HUES48 (cell line): ENCODE measurements at regions not wholly inside any gene's neighbourhood (a gene's known extent, or its start where the extent isn't known, plus 50 kb on each side); places are given as distances from the start of the nearest gene placed in this dataset.
"Not testable (repeated sequence)": the region's sequence is repeated elsewhere in the genome, so short reads cannot be mapped to it uniquely, and the experiment has no call there.

Experiments used
- H3K27ac ChIP-seq: one replicate; pipeline ENCODE4 v1.7.0; 2013; ENCODE audit warnings: low read depth, low read length, inconsistent platforms
- H3K27me3 ChIP-seq: 2 replicates; pipeline ENCODE4 v1.6.1; 2013; ENCODE audit warnings: mild to moderate bottlenecking, low read length; ENCODE audit not compliant: control insufficient read depth, insufficient read depth
- H3K36me3 ChIP-seq: 2 replicates; pipeline ENCODE4 v1.6.1; 2013; ENCODE audit warnings: low read length; ENCODE audit not compliant: control insufficient read depth, insufficient read depth
- H3K4me1 ChIP-seq: 2 replicates; pipeline ENCODE4 v1.6.1; 2013; ENCODE audit warnings: mild to moderate bottlenecking, low read length; ENCODE audit not compliant: control insufficient read depth, insufficient read depth
- H3K4me3 ChIP-seq: 2 replicates; pipeline ENCODE4 v1.5.1; 2013; ENCODE audit warnings: mild to moderate bottlenecking, low read depth, low read length
- H3K9ac ChIP-seq: 2 replicates; pipeline ENCODE4 v1.6.1; 2013; ENCODE audit warnings: mild to moderate bottlenecking, low read depth, low read length, moderate library complexity
- H3K9me3 ChIP-seq: 2 replicates; pipeline ENCODE4 v1.6.1; 2013; ENCODE audit warnings: low read length; ENCODE audit not compliant: control insufficient read depth, insufficient read depth

DNA sequence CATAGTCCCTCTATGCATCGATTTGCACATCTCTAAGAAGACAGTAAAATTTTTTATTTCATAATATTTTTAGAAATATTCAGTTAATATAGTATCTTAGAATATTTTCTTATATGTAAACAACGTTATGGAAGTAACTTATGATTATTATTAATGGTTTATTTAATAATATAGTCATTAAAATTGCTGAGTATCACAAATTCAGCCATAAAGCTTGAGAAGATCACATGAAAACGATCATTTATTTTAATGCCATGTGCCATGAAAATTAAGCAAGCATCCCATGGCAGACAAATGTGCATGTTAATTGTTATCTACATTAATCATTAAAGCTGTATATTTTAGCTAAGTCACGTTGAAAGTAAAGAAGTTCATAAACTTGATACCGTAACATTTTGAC is 907.1 kb downstream of the KCNT2 start:
- Histone ChIP-seq H3K27ac (no peak overlapping the region), H3K36me3 (no peaks in the 10 kb centered on the region), H3K27me3 (no peaks in the 10 kb centered on the region), H3K9ac (no peak overlapping the region), H3K4me3 (no peak overlapping the region), H3K9me3 (no peaks in the 10 kb centered on the region), H3K4me1 (no peaks in the 10 kb centered on the region)

DNA sequence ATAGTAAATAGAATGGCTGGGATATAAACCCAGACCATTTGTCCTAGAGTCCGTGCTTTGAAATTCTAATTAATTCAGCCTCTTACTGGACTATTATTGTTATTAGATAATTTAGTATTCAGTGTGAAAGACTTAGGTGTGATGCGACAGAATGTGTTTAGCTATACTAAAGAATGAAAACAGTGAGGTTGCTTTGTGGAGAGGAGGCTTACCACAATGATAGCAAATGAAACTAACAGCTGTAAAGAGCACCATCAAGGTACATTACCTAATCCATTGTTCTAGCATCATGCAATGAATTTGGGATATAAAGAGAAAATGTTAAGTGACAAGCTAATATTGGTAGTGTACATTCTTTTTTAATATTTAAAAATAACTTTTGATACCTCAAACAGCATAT is 911.1 kb downstream of the KCNT2 start:
- Histone ChIP-seq H3K27me3 (no peaks in the 10 kb centered on the region), H3K36me3 (no peaks in the 10 kb centered on the region), H3K27ac (no peak overlapping the region), H3K4me1 (no peaks in the 10 kb centered on the region), H3K9ac (no peak overlapping the region), H3K4me3 (no peak overlapping the region), H3K9me3 (no peaks in the 10 kb centered on the region)

DNA sequence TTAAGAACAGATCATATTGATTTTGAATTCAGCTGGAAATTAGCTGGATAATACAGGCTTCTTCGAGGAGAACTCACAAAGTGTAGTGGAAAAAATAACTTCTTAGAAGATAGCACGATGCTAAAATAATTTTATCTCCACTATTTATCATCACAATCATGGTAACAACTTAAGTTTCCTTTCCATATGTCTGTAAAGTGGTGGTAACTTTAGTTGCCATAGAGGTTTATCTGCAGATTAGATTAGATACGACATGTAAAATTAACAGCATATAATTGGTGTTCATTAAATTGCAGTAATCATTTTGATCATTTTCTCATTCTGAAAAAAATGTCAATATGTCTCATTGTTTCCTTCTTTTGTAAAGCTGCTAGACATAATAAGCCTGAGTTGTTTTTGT is 921.5 kb downstream of the KCNT2 start:
- Histone ChIP-seq H3K36me3 (no peaks in the 10 kb centered on the region), H3K4me1 (no peaks in the 10 kb centered on the region), H3K27ac (no peak overlapping the region), H3K9me3 (no peaks in the 10 kb centered on the region), H3K9ac (no peak overlapping the region), H3K4me3 (no peak overlapping the region), H3K27me3 (no peaks in the 10 kb centered on the region)

DNA sequence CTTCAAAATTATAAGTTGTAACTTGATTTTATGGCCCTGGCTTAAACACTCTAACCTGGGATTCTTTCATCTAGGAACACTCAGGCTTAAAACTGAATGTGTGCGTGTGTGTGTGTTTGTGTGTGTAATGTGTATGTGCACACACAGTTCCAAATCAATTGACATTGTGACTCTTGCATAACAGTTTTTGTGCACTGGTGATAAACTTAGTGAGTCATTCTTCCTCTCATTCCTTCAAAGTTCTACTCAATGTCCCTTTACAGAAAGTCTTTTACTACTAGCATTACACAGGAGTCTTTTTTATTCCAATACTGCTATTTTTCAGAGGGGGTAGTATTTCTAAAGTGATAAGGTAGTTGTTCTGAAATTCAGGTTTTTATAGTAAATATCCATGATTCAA is 943.6 kb downstream of the KCNT2 start:
- Histone ChIP-seq H3K9ac (no peak overlapping the region), H3K36me3 (no peaks in the 10 kb centered on the region), H3K27ac (no peak overlapping the region), H3K9me3 (no peaks in the 10 kb centered on the region), H3K4me3 (no peak overlapping the region), H3K4me1 (no peaks in the 10 kb centered on the region), H3K27me3 (no peaks in the 10 kb centered on the region)

DNA sequence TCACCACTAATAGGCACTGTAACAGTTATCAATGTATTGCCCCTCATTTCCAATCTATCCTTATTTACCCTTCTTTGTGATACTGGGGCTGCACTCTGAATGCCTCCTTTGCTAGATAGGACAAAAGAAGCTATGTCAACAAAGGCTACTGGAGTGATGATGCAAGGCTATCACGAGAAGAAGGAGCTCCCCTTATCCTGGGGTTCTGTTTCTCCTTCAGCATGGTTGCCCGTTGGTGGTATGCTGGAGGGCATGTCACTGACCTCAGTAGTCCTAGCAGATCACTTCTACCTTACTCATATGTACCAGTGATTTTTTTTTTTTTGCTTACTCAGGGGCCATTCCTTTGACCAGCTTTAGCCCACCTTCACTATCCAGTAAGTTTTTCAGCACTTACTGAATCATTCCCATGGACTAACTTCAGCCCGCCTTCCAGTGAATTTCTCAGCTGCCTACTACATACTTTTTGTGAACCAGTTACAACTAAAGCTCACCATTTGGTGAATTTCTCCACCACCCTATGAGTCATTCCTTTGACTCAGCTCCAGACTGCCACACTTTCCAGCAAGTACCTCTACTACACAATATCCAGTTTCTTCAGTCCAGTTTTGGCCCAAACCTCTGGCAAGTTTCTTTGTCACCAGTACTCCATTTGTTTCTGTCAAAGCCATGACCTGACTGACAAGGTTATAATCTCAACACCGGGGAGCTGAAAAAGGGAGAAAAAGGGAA is 944.5 kb downstream of the KCNT2 start:
- Histone ChIP-seq H3K9ac (no peak overlapping the region), H3K9me3 (no peaks in the 10 kb centered on the region), H3K27me3 (no peaks in the 10 kb centered on the region), H3K27ac (no peak overlapping the region), H3K4me3 (no peak overlapping the region), H3K4me1 (no peaks in the 10 kb centered on the region), H3K36me3 (no peaks in the 10 kb centered on the region)

DNA sequence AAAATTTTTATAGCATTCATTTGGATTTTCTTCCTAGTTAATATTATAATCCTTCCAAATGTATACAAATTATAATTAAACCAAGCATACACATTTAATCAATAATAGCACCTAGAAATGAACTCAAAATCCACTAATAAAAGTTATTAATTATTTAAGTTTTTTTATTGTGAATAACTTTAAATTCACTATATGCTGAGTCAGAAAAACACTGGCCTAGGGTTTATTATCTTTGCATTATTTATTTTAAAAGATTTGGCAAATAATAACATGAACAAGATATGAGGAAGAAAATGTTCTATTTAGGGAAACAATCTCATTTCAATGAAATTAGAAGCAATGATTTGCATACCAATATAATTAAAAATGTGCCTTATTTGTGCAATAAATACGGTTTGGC is 951.5 kb downstream of the KCNT2 start:
- no peaks in the 10 kb centered on the region for H3K4me1 ChIP-seq
- H3K9ac ChIP-seq, result no peak overlapping the region

DNA sequence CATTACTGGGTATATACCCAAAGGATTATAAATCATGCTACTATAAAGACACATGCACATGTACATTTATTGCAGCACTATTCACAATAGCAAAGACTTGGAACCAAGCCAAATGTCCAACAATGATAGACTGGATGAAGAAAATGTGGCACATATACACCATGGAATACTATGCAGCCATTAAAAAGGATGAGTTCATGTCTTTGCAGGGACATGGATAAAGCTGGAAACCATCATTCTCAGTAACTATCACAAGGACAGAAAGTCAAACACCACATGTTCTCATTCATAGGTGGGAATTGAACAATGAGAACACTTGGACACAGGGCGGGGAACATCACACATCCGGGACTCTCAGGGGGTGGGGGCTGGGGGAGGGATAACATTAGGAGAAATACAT is 959.4 kb downstream of the KCNT2 start:
- not testable (repeated sequence) for H3K9me3 ChIP-seq, H3K4me3 ChIP-seq, H3K27me3 ChIP-seq, H3K4me1 ChIP-seq, H3K9ac ChIP-seq, H3K36me3 ChIP-seq, H3K27ac ChIP-seq

More for the DNA sequence above, 951.5 kb downstream of the KCNT2 start:
- Histone ChIP-seq H3K9me3 (no peaks in the 10 kb centered on the region), H3K36me3 (no peaks in the 10 kb centered on the region), H3K4me3 (no peak overlapping the region), H3K27ac (no peak overlapping the region), H3K27me3 (no peaks in the 10 kb centered on the region)

DNA sequence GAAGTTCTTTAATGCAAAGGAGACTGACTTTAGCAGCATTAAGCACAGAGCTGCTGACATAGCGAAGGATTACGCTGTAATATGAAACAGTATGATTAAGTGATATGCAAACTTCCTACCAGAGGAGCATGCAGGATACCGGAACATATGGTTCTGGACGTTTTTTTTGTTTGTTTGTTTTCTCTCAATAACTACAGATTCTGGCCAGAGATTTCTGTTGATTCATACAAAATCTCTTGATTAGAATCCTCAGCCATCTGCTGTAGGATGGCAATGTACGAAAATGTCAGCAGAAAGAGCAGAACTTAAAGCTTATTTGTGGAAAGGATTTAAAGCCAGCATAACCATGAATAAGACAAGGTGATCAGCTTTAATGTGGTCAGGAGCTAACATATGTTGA is 970.7 kb downstream of the KCNT2 start:
- no peak overlapping the region for H3K9ac ChIP-seq
- no peaks in the 10 kb centered on the region for H3K36me3 ChIP-seq
- H3K4me3 ChIP-seq, result no peak overlapping the region
- H3K4me1 ChIP-seq, result no peaks in the 10 kb centered on the region
- H3K27ac ChIP-seq, result no peak overlapping the region
- no peaks in the 10 kb centered on the region for H3K27me3 ChIP-seq
- no peaks in the 10 kb centered on the region for H3K9me3 ChIP-seq

DNA sequence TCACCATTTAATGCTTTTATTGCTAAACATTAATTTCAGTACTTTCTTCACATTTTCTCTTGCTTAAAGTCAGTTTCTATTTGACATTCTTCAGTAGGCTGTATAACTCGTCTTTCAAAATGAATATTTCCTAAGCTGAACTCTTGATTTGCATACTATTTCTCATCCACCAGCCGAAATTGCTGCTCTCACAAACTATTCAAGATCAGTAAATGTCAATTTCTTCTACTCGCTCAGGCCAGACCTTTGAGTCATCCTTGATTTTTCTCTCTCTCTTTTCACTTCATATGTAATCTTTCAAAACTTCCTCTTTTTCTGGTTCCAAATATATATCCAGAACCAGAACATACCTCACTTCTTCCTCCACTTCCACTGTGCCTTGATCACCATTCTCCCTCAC is 990.0 kb downstream of the KCNT2 start:
- no peaks in the 10 kb centered on the region for H3K9me3 ChIP-seq
- H3K27me3 ChIP-seq, result no peaks in the 10 kb centered on the region
- no peaks in the 10 kb centered on the region for H3K36me3 ChIP-seq
- no peak overlapping the region for H3K9ac ChIP-seq
- H3K4me1 ChIP-seq, result no peaks in the 10 kb centered on the region
- no peak overlapping the region for H3K27ac ChIP-seq
- H3K4me3 ChIP-seq, result no peak overlapping the region

DNA sequence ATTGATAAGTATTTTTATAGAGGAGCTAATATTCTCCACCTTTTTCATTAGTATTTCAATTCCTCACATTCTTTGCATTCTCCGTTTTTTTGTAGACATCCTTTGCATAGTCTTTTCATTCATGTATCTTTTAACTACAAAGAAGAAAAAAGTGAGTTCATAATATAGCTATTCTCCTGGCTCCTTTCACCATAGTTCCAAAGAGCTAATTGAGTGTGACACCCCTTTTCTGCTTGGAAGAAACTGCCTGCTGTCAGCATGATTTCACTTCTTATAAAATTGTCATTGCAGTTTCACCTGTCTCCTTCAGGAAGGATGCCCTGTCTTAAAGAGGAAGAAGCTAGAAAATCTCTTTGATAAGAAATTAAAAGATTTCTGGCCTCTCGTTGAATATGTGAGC is 991.1 kb downstream of the KCNT2 start:
- no peaks in the 10 kb centered on the region for H3K9me3 ChIP-seq
- H3K4me1 ChIP-seq, result no peaks in the 10 kb centered on the region
- no peak overlapping the region for H3K9ac ChIP-seq
- no peak overlapping the region for H3K4me3 ChIP-seq
- no peak overlapping the region for H3K27ac ChIP-seq
- H3K36me3 ChIP-seq, result no peaks in the 10 kb centered on the region
- H3K27me3 ChIP-seq, result no peaks in the 10 kb centered on the region

DNA sequence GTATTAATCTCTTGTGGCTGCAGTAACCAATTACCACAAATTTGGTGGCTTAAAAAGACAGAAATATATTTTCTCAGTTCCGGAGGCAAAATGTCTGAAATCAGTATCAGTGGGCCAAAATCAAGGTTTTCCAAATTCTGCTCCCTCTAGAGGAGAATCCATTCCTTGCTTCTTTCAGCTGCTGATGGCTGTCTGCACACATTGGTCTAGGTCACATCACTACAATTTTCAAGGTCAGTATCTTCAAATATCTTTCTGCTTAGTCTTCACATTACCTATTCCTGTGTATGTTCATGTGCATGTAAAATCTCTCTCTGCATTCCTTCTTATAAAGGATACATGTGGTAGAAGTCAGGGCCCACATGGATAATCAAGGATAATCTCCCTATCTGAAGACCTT is 999.4 kb downstream of the KCNT2 start:
- H3K4me1 ChIP-seq, result peaks cover 4% of the 10 kb centered on the region; the same call in 1 of the 2 replicates
- H3K27me3 ChIP-seq, result no peaks in the 10 kb centered on the region
- no peak overlapping the region for H3K9ac ChIP-seq
- no peaks in the 10 kb centered on the region for H3K9me3 ChIP-seq
- no peak overlapping the region for H3K4me3 ChIP-seq
- no peak overlapping the region for H3K27ac ChIP-seq
- no peaks in the 10 kb centered on the region for H3K36me3 ChIP-seq
